Activated naive CD4-positive, alpha-beta T cell treated with Interleukin-2 at 50 U/mL for 16 hours (primary cell): ENCODE measurements at regions not wholly inside any gene's neighbourhood (a gene's known extent, or its start where the extent isn't known, plus 50 kb on each side); places are given as distances from the start of the nearest gene placed in this dataset.
"Not testable (repeated sequence)": the region's sequence is repeated elsewhere in the genome, so short reads cannot be mapped to it uniquely, and the experiment has no call there.

Experiments used
- DNase-seq: peaks from one replicate; pipeline ENCODE4 v3.0.0-alpha.2; 2020

- DNase-seq: no peak
These were observed 250.8 kb upstream of the ZEB2 start for GRCh38 chr2:144770616-144771230.

GRCh38 chr2:144760939-144761338 lies 241.0 kb upstream of the ZEB2 start:
- not testable (repeated sequence) for DNase-seq

- DNase-seq: no peak
These were observed 239.8 kb upstream of the ZEB2 start for GRCh38 chr2:144759746-144760145.

GRCh38 chr2:144758196-144758595 lies 238.3 kb upstream of the ZEB2 start:
- not testable (repeated sequence) for DNase-seq

- DNase-seq: no peak
These were observed 233.5 kb upstream of the ZEB2 start for GRCh38 chr2:144753416-144753815.

- no peak for DNase-seq
These were observed 231.4 kb upstream of the ZEB2 start for GRCh38 chr2:144751142-144751905.

- DNase-seq: no peak
These were observed 229.3 kb upstream of the ZEB2 start for GRCh38 chr2:144749188-144749587.

GRCh38 chr2:144748443-144748842 lies 228.5 kb upstream of the ZEB2 start:
- DNase-seq: no peak

GRCh38 chr2:144747571-144747970 lies 227.7 kb upstream of the ZEB2 start:
- no peak for DNase-seq

GRCh38 chr2:144745424-144745823 lies 225.5 kb upstream of the ZEB2 start:
- DNase-seq: no peak

GRCh38 chr2:144738749-144739148 lies 218.8 kb upstream of the ZEB2 start:
- no peak for DNase-seq

- no peak for DNase-seq
These were observed 210.8 kb upstream of the ZEB2 start for GRCh38 chr2:144730711-144731110.

- not testable (repeated sequence) for DNase-seq
These were observed 204.5 kb upstream of the ZEB2 start for GRCh38 chr2:144724460-144724859.

- DNase-seq: no peak
These were observed 198.5 kb upstream of the ZEB2 start for GRCh38 chr2:144718376-144718775.

- no peak for DNase-seq
These were observed 196.1 kb upstream of the ZEB2 start for GRCh38 chr2:144715992-144716391.

GRCh38 chr2:144713410-144713809 lies 193.5 kb upstream of the ZEB2 start:
- DNase-seq: no peak

- DNase-seq: no peak
These were observed 192.6 kb upstream of the ZEB2 start for GRCh38 chr2:144712550-144712940.

- no peak for DNase-seq
These were observed 192.0 kb upstream of the ZEB2 start for GRCh38 chr2:144711630-144712549.

- DNase-seq: no peak
These were observed 191.2 kb upstream of the ZEB2 start for GRCh38 chr2:144711084-144711483.

- DNase-seq: no peak
These were observed 188.7 kb upstream of the ZEB2 start for GRCh38 chr2:144708626-144709025.

- no peak for DNase-seq
These were observed 187.9 kb upstream of the ZEB2 start for GRCh38 chr2:144707736-144708326.

GRCh38 chr2:144706647-144707046 lies 186.7 kb upstream of the ZEB2 start:
- DNase-seq: no peak
